ENCODE measurements at regions not wholly inside any gene's neighbourhood (a gene's known extent, or its start where the extent isn't known, plus 50 kb on each side); places are given as distances from the start of the nearest gene placed in this dataset.

GRCh38 chr11:129252621-129253020 lies 60.5 kb upstream of the ARHGAP32 start:
- no peak for ATAC-seq
- in situ Hi-C loops (cut with MboI; ENCODE audit: low sequenced_read_pairs in 4 of 4), result no loop called here
- H3K27ac ChIP-seq, result no peak overlapping the region
- H3K4me3 ChIP-seq, result no peak overlapping the region
- peaks cover 13 to 28% of the 10 kb centered on the region in 2 donors for H3K4me1 ChIP-seq
- TF ChIP-seq POLR2A (IDR thresholded peaks at IDR 0.05) (no peak), CTCF (IDR thresholded peaks at IDR 0.05 in 4 of 5, conservative IDR thresholded peaks at IDR 0.05 in 1 of 5) (no peak)
- H3K36me3 ChIP-seq, result no peaks in the 10 kb centered on the region
- H3K27me3 ChIP-seq, result no peaks in the 10 kb centered on the region
- no peaks in the 10 kb centered on the region for H3K9me3 ChIP-seq
- intact Hi-C loops (cut with DNase I; ENCODE audit: low total_unique reads), result no loop called here
- DNase-seq, result no peak

- no peak for ATAC-seq
- peaks cover 13 to 28% of the 10 kb centered on the region in 2 donors for H3K4me1 ChIP-seq
- H3K36me3 ChIP-seq, result no peaks in the 10 kb centered on the region
- H3K4me3 ChIP-seq, result no peak overlapping the region
- TF ChIP-seq CTCF (IDR thresholded peaks at IDR 0.05 in 4 of 5, conservative IDR thresholded peaks at IDR 0.05 in 1 of 5), result no peak
- TF ChIP-seq POLR2A (IDR thresholded peaks at IDR 0.05), result no peak
- no peaks in the 10 kb centered on the region for H3K27me3 ChIP-seq
- intact Hi-C loops (cut with DNase I; ENCODE audit: low total_unique reads) (no loop called here), in situ Hi-C loops (cut with MboI; ENCODE audit: low sequenced_read_pairs in 4 of 4) (no loop called here)
- no peak overlapping the region for H3K27ac ChIP-seq
- DNase-seq, result no peak
- H3K9me3 ChIP-seq, result no peaks in the 10 kb centered on the region
Measured at GRCh38 chr11:129251067-129251466, 58.9 kb upstream of the ARHGAP32 start.

- intact Hi-C loops (cut with DNase I; ENCODE audit: low total_unique reads), result no loop called here
- in situ Hi-C loops (cut with MboI; ENCODE audit: low sequenced_read_pairs in 4 of 4), result no loop called here
Measured at GRCh38 chr11:129249923-129250322, 57.8 kb upstream of the ARHGAP32 start.

GRCh38 chr11:129249351-129249750 lies 57.2 kb upstream of the ARHGAP32 start:
- TF ChIP-seq POLR2A (IDR thresholded peaks at IDR 0.05) (no peak), CTCF (IDR thresholded peaks at IDR 0.05 in 4 of 5, conservative IDR thresholded peaks at IDR 0.05 in 1 of 5) (no peak)
- Histone ChIP-seq H3K27ac (no peak overlapping the region), H3K9me3 (no peaks in the 10 kb centered on the region), H3K4me1 (peaks cover 13 to 28% of the 10 kb centered on the region in 2 donors), H3K36me3 (no peaks in the 10 kb centered on the region), H3K4me3 (no peak overlapping the region), H3K27me3 (no peaks in the 10 kb centered on the region)
- DNase-seq (no peak), ATAC-seq (peak; percentile 45 to 75)
- intact Hi-C loops (cut with DNase I; ENCODE audit: low total_unique reads) (no loop called here), in situ Hi-C loops (cut with MboI; ENCODE audit: low sequenced_read_pairs in 4 of 4) (no loop called here)

More at GRCh38 chr11:129249923-129250322, 57.8 kb upstream of the ARHGAP32 start:
- H3K9me3 ChIP-seq, result no peaks in the 10 kb centered on the region
- no peak for DNase-seq
- no peaks in the 10 kb centered on the region for H3K27me3 ChIP-seq
- ATAC-seq, result no peak
- TF ChIP-seq CTCF (IDR thresholded peaks at IDR 0.05 in 4 of 5, conservative IDR thresholded peaks at IDR 0.05 in 1 of 5) (no peak), POLR2A (IDR thresholded peaks at IDR 0.05) (no peak)
- H3K27ac ChIP-seq, result no peak overlapping the region
- peaks cover 13 to 28% of the 10 kb centered on the region in 2 donors for H3K4me1 ChIP-seq
- no peaks in the 10 kb centered on the region for H3K36me3 ChIP-seq
- H3K4me3 ChIP-seq, result no peak overlapping the region

- TF ChIP-seq POLR2A (IDR thresholded peaks at IDR 0.05), result no peak
- no peak for TF ChIP-seq CTCF (IDR thresholded peaks at IDR 0.05 in 4 of 5, conservative IDR thresholded peaks at IDR 0.05 in 1 of 5)
- in situ Hi-C loops (cut with MboI; ENCODE audit: low sequenced_read_pairs in 4 of 4) (no loop called here), intact Hi-C loops (cut with DNase I; ENCODE audit: low total_unique reads) (no loop called here)
- no peaks in the 10 kb centered on the region for H3K36me3 ChIP-seq
- no peaks in the 10 kb centered on the region for H3K27me3 ChIP-seq
- H3K4me1 ChIP-seq, result peaks cover 13 to 28% of the 10 kb centered on the region in 2 donors
- H3K4me3 ChIP-seq, result no peak overlapping the region
- ATAC-seq (no peak), DNase-seq (no peak)
- no peaks in the 10 kb centered on the region for H3K9me3 ChIP-seq
- H3K27ac ChIP-seq, result no peak overlapping the region
Measured at GRCh38 chr11:129248618-129249017, 56.5 kb upstream of the ARHGAP32 start.

Measured in gastrocnemius medialis (tissue), 4 donors.